ENCODE measurements at regions not wholly inside any gene's neighbourhood (a gene's known extent, or its start where the extent isn't known, plus 50 kb on each side); places are given as distances from the start of the nearest gene placed in this dataset.

GRCh38 chr6:126753606-126754005, 364.9 kb upstream of the RSPO3 start:
- Histone ChIP-seq H3K4me1 (ENCODE audit: insufficient read depth, low read length, poor library complexity, severe bottlenecking) (no peaks in the 10 kb centered on the region), H3K9me2 (replicated peaks; ENCODE audit: low read depth, low read length) (no peaks in the 10 kb centered on the region), H3K36me3 (ENCODE audit: insufficient read depth, low read length) (no peaks in the 10 kb centered on the region), H4K20me1 (ENCODE audit: insufficient read depth, low read length, poor library complexity, severe bottlenecking) (no peaks in the 10 kb centered on the region), H3K4me3 (ENCODE audit: low read length, poor library complexity, severe bottlenecking) (no peak overlapping the region), H3F3A (ENCODE audit: low read depth) (no peaks in the 10 kb centered on the region), H3K79me2 (ENCODE audit: insufficient read depth, low read length) (no peaks in the 10 kb centered on the region), H3K4me2 (ENCODE audit: low read depth, low read length, poor library complexity, severe bottlenecking) (no peak overlapping the region), H3K9ac (ENCODE audit: low read depth, low read length, poor library complexity, severe bottlenecking) (no peak overlapping the region), H2AFZ (ENCODE audit: low read length) (no peak overlapping the region), H3K27me3 (ENCODE audit: insufficient read depth, low read length, poor library complexity, severe bottlenecking) (no peaks in the 10 kb centered on the region), H3K9me3 (ENCODE audit: insufficient read depth, low read depth, low read length) (no peaks in the 10 kb centered on the region; the same call in 1 of the 2 replicates)
- TF ChIP-seq CTCF (conservative IDR thresholded peaks at IDR 0.05; ENCODE audit: low read length): no peak
- TF ChIP-seq EZH2phosphoT487 (IDR thresholded peaks at IDR 0.05; ENCODE audit: borderline replicate concordance): no peak

GRCh38 chr6:126761854-126762253, 356.6 kb upstream of the RSPO3 start:
- Histone ChIP-seq H2AFZ (ENCODE audit: low read length) (no peak overlapping the region), H4K20me1 (ENCODE audit: insufficient read depth, low read length, poor library complexity, severe bottlenecking) (no peaks in the 10 kb centered on the region), H3K27me3 (ENCODE audit: insufficient read depth, low read length, poor library complexity, severe bottlenecking) (no peaks in the 10 kb centered on the region), H3K4me3 (ENCODE audit: low read length, poor library complexity, severe bottlenecking) (no peak overlapping the region), H3K9me3 (ENCODE audit: insufficient read depth, low read depth, low read length) (no peaks in the 10 kb centered on the region), H3K4me1 (ENCODE audit: insufficient read depth, low read length, poor library complexity, severe bottlenecking) (no peaks in the 10 kb centered on the region), H3K79me2 (ENCODE audit: insufficient read depth, low read length) (no peaks in the 10 kb centered on the region), H3K9me2 (replicated peaks; ENCODE audit: low read depth, low read length) (no peaks in the 10 kb centered on the region), H3K4me2 (ENCODE audit: low read depth, low read length, poor library complexity, severe bottlenecking) (no peak overlapping the region), H3K9ac (ENCODE audit: low read depth, low read length, poor library complexity, severe bottlenecking) (no peak overlapping the region), H3K36me3 (ENCODE audit: insufficient read depth, low read length) (no peaks in the 10 kb centered on the region), H3F3A (ENCODE audit: low read depth) (no peaks in the 10 kb centered on the region)
- no peak for TF ChIP-seq CTCF (conservative IDR thresholded peaks at IDR 0.05; ENCODE audit: low read length)
- no peak for TF ChIP-seq EZH2phosphoT487 (IDR thresholded peaks at IDR 0.05; ENCODE audit: borderline replicate concordance)

GRCh38 chr6:126764104-126764503, 354.4 kb upstream of the RSPO3 start:
- Histone ChIP-seq H3F3A (ENCODE audit: low read depth) (no peaks in the 10 kb centered on the region), H3K79me2 (ENCODE audit: insufficient read depth, low read length) (no peaks in the 10 kb centered on the region), H3K36me3 (ENCODE audit: insufficient read depth, low read length) (no peaks in the 10 kb centered on the region), H3K9me3 (ENCODE audit: insufficient read depth, low read depth, low read length) (no peaks in the 10 kb centered on the region), H2AFZ (ENCODE audit: low read length) (no peak overlapping the region), H3K4me3 (ENCODE audit: low read length, poor library complexity, severe bottlenecking) (no peak overlapping the region), H3K27me3 (ENCODE audit: insufficient read depth, low read length, poor library complexity, severe bottlenecking) (no peaks in the 10 kb centered on the region), H3K9ac (ENCODE audit: low read depth, low read length, poor library complexity, severe bottlenecking) (no peak overlapping the region), H3K4me2 (ENCODE audit: low read depth, low read length, poor library complexity, severe bottlenecking) (no peak overlapping the region), H3K9me2 (replicated peaks; ENCODE audit: low read depth, low read length) (no peaks in the 10 kb centered on the region), H3K4me1 (ENCODE audit: insufficient read depth, low read length, poor library complexity, severe bottlenecking) (no peaks in the 10 kb centered on the region), H4K20me1 (ENCODE audit: insufficient read depth, low read length, poor library complexity, severe bottlenecking) (no peaks in the 10 kb centered on the region)
- TF ChIP-seq CTCF (conservative IDR thresholded peaks at IDR 0.05; ENCODE audit: low read length) (no peak), EZH2phosphoT487 (IDR thresholded peaks at IDR 0.05; ENCODE audit: borderline replicate concordance) (no peak)
